ENCODE measurements at regions not wholly inside any gene's neighbourhood (a gene's known extent, or its start where the extent isn't known, plus 50 kb on each side); places are given as distances from the start of the nearest gene placed in this dataset.

GRCh38 chr1:82582347-82582746, 781.6 kb downstream of the ADGRL2 start:
- Histone ChIP-seq H3K9me3 (ENCODE audit: control insufficient read depth, insufficient read depth, low read length) (no peaks in the 10 kb centered on the region), H3K4me1 (ENCODE audit: insufficient read depth, low read length) (no peaks in the 10 kb centered on the region), H3K36me3 (ENCODE audit: insufficient read depth, low read length) (no peaks in the 10 kb centered on the region), H3K9ac (ENCODE audit: low read depth, low read length) (no peak overlapping the region)

GRCh38 chr1:82578086-82578726, 777.5 kb downstream of the ADGRL2 start:
- no peaks in the 10 kb centered on the region for H3K4me1 ChIP-seq (ENCODE audit: insufficient read depth, low read length)
- no peak overlapping the region for H3K9ac ChIP-seq (ENCODE audit: low read depth, low read length)
- no peaks in the 10 kb centered on the region for H3K36me3 ChIP-seq (ENCODE audit: insufficient read depth, low read length)
- H3K9me3 ChIP-seq (ENCODE audit: control insufficient read depth, insufficient read depth, low read length), result no peaks in the 10 kb centered on the region

- Histone ChIP-seq H3K36me3 (ENCODE audit: insufficient read depth, low read length) (no peaks in the 10 kb centered on the region), H3K4me1 (ENCODE audit: insufficient read depth, low read length) (peaks cover 18% of the 10 kb centered on the region; the same call in 1 of the 2 replicates), H3K9ac (ENCODE audit: low read depth, low read length) (no peak overlapping the region), H3K9me3 (ENCODE audit: control insufficient read depth, insufficient read depth, low read length) (no peaks in the 10 kb centered on the region)
These were observed 766.6 kb downstream of the ADGRL2 start for GRCh38 chr1:82567348-82567747.

GRCh38 chr1:82565546-82565945, 764.8 kb downstream of the ADGRL2 start:
- Histone ChIP-seq H3K9me3 (ENCODE audit: control insufficient read depth, insufficient read depth, low read length) (no peaks in the 10 kb centered on the region), H3K36me3 (ENCODE audit: insufficient read depth, low read length) (no peaks in the 10 kb centered on the region), H3K9ac (ENCODE audit: low read depth, low read length) (no peak overlapping the region), H3K4me1 (ENCODE audit: insufficient read depth, low read length) (peaks cover 19% of the 10 kb centered on the region; the same call in 1 of the 2 replicates)

- H3K4me1 ChIP-seq (ENCODE audit: insufficient read depth, low read length), result peaks cover 19% of the 10 kb centered on the region; the same call in 1 of the 2 replicates
- H3K9ac ChIP-seq (ENCODE audit: low read depth, low read length), result no peak overlapping the region
- H3K36me3 ChIP-seq (ENCODE audit: insufficient read depth, low read length), result no peaks in the 10 kb centered on the region
- no peaks in the 10 kb centered on the region for H3K9me3 ChIP-seq (ENCODE audit: control insufficient read depth, insufficient read depth, low read length)
These were observed 764.4 kb downstream of the ADGRL2 start for GRCh38 chr1:82565146-82565545.

- H3K9ac ChIP-seq (ENCODE audit: low read depth, low read length), result no peak overlapping the region
- H3K9me3 ChIP-seq (ENCODE audit: control insufficient read depth, insufficient read depth, low read length), result no peaks in the 10 kb centered on the region
- H3K36me3 ChIP-seq (ENCODE audit: insufficient read depth, low read length), result no peaks in the 10 kb centered on the region
- peaks cover 19% of the 10 kb centered on the region; the same call in 1 of the 2 replicates for H3K4me1 ChIP-seq (ENCODE audit: insufficient read depth, low read length)
These were observed 763.6 kb downstream of the ADGRL2 start for GRCh38 chr1:82564333-82564732.

GRCh38 chr1:82562448-82562847, 761.7 kb downstream of the ADGRL2 start:
- Histone ChIP-seq H3K9me3 (ENCODE audit: control insufficient read depth, insufficient read depth, low read length) (no peaks in the 10 kb centered on the region), H3K36me3 (ENCODE audit: insufficient read depth, low read length) (no peaks in the 10 kb centered on the region), H3K4me1 (ENCODE audit: insufficient read depth, low read length) (peaks cover 19% of the 10 kb centered on the region; the same call in 1 of the 2 replicates)

GRCh38 chr1:82560566-82560965, 759.8 kb downstream of the ADGRL2 start:
- Histone ChIP-seq H3K4me1 (ENCODE audit: insufficient read depth, low read length) (peaks cover 19% of the 10 kb centered on the region; the same call in 1 of the 2 replicates), H3K9me3 (ENCODE audit: control insufficient read depth, insufficient read depth, low read length) (no peaks in the 10 kb centered on the region), H3K9ac (ENCODE audit: low read depth, low read length) (no peak overlapping the region), H3K36me3 (ENCODE audit: insufficient read depth, low read length) (no peaks in the 10 kb centered on the region)

More at GRCh38 chr1:82562448-82562847, 761.7 kb downstream of the ADGRL2 start:
- no peak overlapping the region for H3K9ac ChIP-seq (ENCODE audit: low read depth, low read length)

GRCh38 chr1:82555501-82555900, 754.8 kb downstream of the ADGRL2 start:
- Histone ChIP-seq H3K9ac (ENCODE audit: low read depth, low read length) (no peak overlapping the region), H3K36me3 (ENCODE audit: insufficient read depth, low read length) (no peaks in the 10 kb centered on the region), H3K9me3 (ENCODE audit: control insufficient read depth, insufficient read depth, low read length) (no peaks in the 10 kb centered on the region), H3K4me1 (ENCODE audit: insufficient read depth, low read length) (no peaks in the 10 kb centered on the region)

GRCh38 chr1:82549841-82550240, 749.1 kb downstream of the ADGRL2 start:
- no peaks in the 10 kb centered on the region for H3K9me3 ChIP-seq (ENCODE audit: control insufficient read depth, insufficient read depth, low read length)
- H3K4me1 ChIP-seq (ENCODE audit: insufficient read depth, low read length), result no peaks in the 10 kb centered on the region
- no peak overlapping the region for H3K9ac ChIP-seq (ENCODE audit: low read depth, low read length)
- no peaks in the 10 kb centered on the region for H3K36me3 ChIP-seq (ENCODE audit: insufficient read depth, low read length)

GRCh38 chr1:82542766-82543165, 742.0 kb downstream of the ADGRL2 start:
- H3K9ac ChIP-seq (ENCODE audit: low read depth, low read length), result no peak overlapping the region
- H3K4me1 ChIP-seq (ENCODE audit: insufficient read depth, low read length), result no peaks in the 10 kb centered on the region
- no peaks in the 10 kb centered on the region for H3K36me3 ChIP-seq (ENCODE audit: insufficient read depth, low read length)
- no peaks in the 10 kb centered on the region; the same call in 1 of the 2 replicates for H3K9me3 ChIP-seq (ENCODE audit: control insufficient read depth, insufficient read depth, low read length)

- Histone ChIP-seq H3K9me3 (ENCODE audit: control insufficient read depth, insufficient read depth, low read length) (no peaks in the 10 kb centered on the region; the same call in 1 of the 2 replicates), H3K4me1 (ENCODE audit: insufficient read depth, low read length) (no peaks in the 10 kb centered on the region), H3K9ac (ENCODE audit: low read depth, low read length) (no peak overlapping the region), H3K36me3 (ENCODE audit: insufficient read depth, low read length) (no peaks in the 10 kb centered on the region)
These were observed 741.4 kb downstream of the ADGRL2 start for GRCh38 chr1:82542141-82542540.

GRCh38 chr1:82540006-82540405, 739.3 kb downstream of the ADGRL2 start:
- H3K4me1 ChIP-seq (ENCODE audit: insufficient read depth, low read length), result no peaks in the 10 kb centered on the region
- peaks cover 4% of the 10 kb centered on the region; the same call in 1 of the 2 replicates for H3K9me3 ChIP-seq (ENCODE audit: control insufficient read depth, insufficient read depth, low read length)
- H3K36me3 ChIP-seq (ENCODE audit: insufficient read depth, low read length), result no peaks in the 10 kb centered on the region
- no peak overlapping the region for H3K9ac ChIP-seq (ENCODE audit: low read depth, low read length)

GRCh38 chr1:82538876-82539275, 738.1 kb downstream of the ADGRL2 start:
- H3K36me3 ChIP-seq (ENCODE audit: insufficient read depth, low read length), result no peaks in the 10 kb centered on the region
- no peak overlapping the region for H3K9ac ChIP-seq (ENCODE audit: low read depth, low read length)
- no peaks in the 10 kb centered on the region for H3K4me1 ChIP-seq (ENCODE audit: insufficient read depth, low read length)
- peaks cover 6% of the 10 kb centered on the region for H3K9me3 ChIP-seq (ENCODE audit: control insufficient read depth, insufficient read depth, low read length)

GRCh38 chr1:82534996-82535395, 734.3 kb downstream of the ADGRL2 start:
- Histone ChIP-seq H3K4me1 (ENCODE audit: insufficient read depth, low read length) (no peaks in the 10 kb centered on the region), H3K9ac (ENCODE audit: low read depth, low read length) (no peak overlapping the region), H3K36me3 (ENCODE audit: insufficient read depth, low read length) (no peaks in the 10 kb centered on the region), H3K9me3 (ENCODE audit: control insufficient read depth, insufficient read depth, low read length) (peaks cover 6% of the 10 kb centered on the region)

Measured in ES-I3 (cell line).